ENCODE measurements at regions not wholly inside any gene's neighbourhood (a gene's known extent, or its start where the extent isn't known, plus 50 kb on each side); places are given as distances from the start of the nearest gene placed in this dataset.

GRCh38 chr10:27599546-27599945 lies 95.4 kb downstream of the RAB18 start:
- Histone ChIP-seq H3K9me3 (peaks cover 0 to 13% (median 4%) of the 10 kb centered on the region in 4 donors), H3K27ac (replicated peaks in 1 of 4) (no peak overlapping the region), H3K36me3 (no peaks in the 10 kb centered on the region), H3K27me3 (no peaks in the 10 kb centered on the region), H3K4me3 (no peak overlapping the region), H3K4me1 (peaks cover 0 to 15% (median 8%) of the 10 kb centered on the region in 4 donors)
- intact Hi-C loops (cut with DNase I) = no loop called here
- WGBS = 100% methylated on average over 1 of the region's 2 CpGs
- DNase-seq (ENCODE audit: extremely low spot score) = no peak
- TF ChIP-seq EP300 (IDR thresholded peaks at IDR 0.05) (no peak), CTCF (IDR thresholded peaks at IDR 0.05) (no peak), POLR2A (IDR thresholded peaks at IDR 0.05; ENCODE audit: low read depth) (no peak), POLR2AphosphoS5 (IDR thresholded peaks at IDR 0.05) (no peak)

- Histone ChIP-seq H3K4me1 (peaks cover 0 to 15% (median 8%) of the 10 kb centered on the region in 4 donors), H3K4me3 (no peak overlapping the region), H3K9me3 (peaks cover 0 to under 1% (median 0%) of the 10 kb centered on the region in 4 donors), H3K27ac (replicated peaks in 1 of 4) (no peak overlapping the region), H3K36me3 (no peaks in the 10 kb centered on the region), H3K27me3 (no peaks in the 10 kb centered on the region)
- no peak for DNase-seq (ENCODE audit: extremely low spot score)
- intact Hi-C loops (cut with DNase I) = no loop called here
- WGBS = 83% methylated on average over 2 of the region's 2 CpGs
- TF ChIP-seq POLR2A (IDR thresholded peaks at IDR 0.05; ENCODE audit: low read depth) (no peak), POLR2AphosphoS5 (IDR thresholded peaks at IDR 0.05) (no peak), EP300 (IDR thresholded peaks at IDR 0.05) (no peak), CTCF (IDR thresholded peaks at IDR 0.05) (no peak)
Observed at GRCh38 chr10:27600930-27601329, 96.8 kb downstream of the RAB18 start.

DNA sequence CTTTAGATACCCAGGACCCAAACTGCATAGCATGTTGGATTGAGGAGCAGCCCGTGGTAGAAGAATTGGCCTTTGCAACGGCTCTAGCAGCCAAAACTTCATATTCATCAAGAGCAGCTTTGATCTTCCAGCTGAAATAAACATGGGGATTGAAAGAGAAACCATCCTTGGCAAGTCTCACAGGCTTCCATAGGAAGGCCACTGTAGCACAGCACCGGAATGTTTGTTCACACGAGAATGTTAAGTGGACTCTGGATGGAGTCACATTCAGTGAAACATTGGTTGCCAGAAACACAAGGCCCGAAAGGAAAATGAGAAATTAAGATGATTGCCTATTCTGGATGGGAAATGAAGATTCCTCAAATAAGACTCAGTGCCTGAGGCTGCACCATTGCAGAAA lies 97.4 kb downstream of the RAB18 start:
- H3K36me3 ChIP-seq = no peaks in the 10 kb centered on the region
- H3K9me3 ChIP-seq = no peaks in the 10 kb centered on the region
- no peaks in the 10 kb centered on the region for H3K27me3 ChIP-seq
- DNase-seq (ENCODE audit: extremely low spot score) = no peak
- no peak overlapping the region for H3K4me3 ChIP-seq
- H3K27ac ChIP-seq (replicated peaks in 1 of 4) = peak overlapping the region in 1 of 4 donors; percentile 41
- 45% methylated on average over 5 of the region's 5 CpGs for WGBS
- H3K4me1 ChIP-seq = peaks cover 0 to 15% (median 8%) of the 10 kb centered on the region in 4 donors
- no peak for TF ChIP-seq POLR2A (IDR thresholded peaks at IDR 0.05; ENCODE audit: low read depth)
- no peak for TF ChIP-seq EP300 (IDR thresholded peaks at IDR 0.05)
- TF ChIP-seq CTCF (IDR thresholded peaks at IDR 0.05) = no peak
- no peak for TF ChIP-seq POLR2AphosphoS5 (IDR thresholded peaks at IDR 0.05)
- intact Hi-C loops (cut with DNase I) = no loop called here

GRCh38 chr10:27601946-27602538 lies 97.9 kb downstream of the RAB18 start:
- WGBS = 58% methylated on average over 6 of the region's 6 CpGs

More at GRCh38 chr10:27601946-27602538, 97.9 kb downstream of the RAB18 start:
- Histone ChIP-seq H3K36me3 (no peaks in the 10 kb centered on the region), H3K27me3 (no peaks in the 10 kb centered on the region), H3K4me3 (no peak overlapping the region), H3K4me1 (peaks cover 0 to 15% (median 8%) of the 10 kb centered on the region in 4 donors), H3K9me3 (no peaks in the 10 kb centered on the region), H3K27ac (replicated peaks in 1 of 4) (peak overlapping the region in 1 of 4 donors; percentile 41)
- intact Hi-C loops (cut with DNase I) = no loop called here
- no peak for DNase-seq (ENCODE audit: extremely low spot score)
- no peak for TF ChIP-seq EP300 (IDR thresholded peaks at IDR 0.05)
- no peak for TF ChIP-seq POLR2AphosphoS5 (IDR thresholded peaks at IDR 0.05)
- TF ChIP-seq CTCF (IDR thresholded peaks at IDR 0.05) = no peak
- TF ChIP-seq POLR2A (IDR thresholded peaks at IDR 0.05; ENCODE audit: low read depth) = no peak
